ENCODE measurements at regions not wholly inside any gene's neighbourhood (a gene's known extent, or its start where the extent isn't known, plus 50 kb on each side); places are given as distances from the start of the nearest gene placed in this dataset.

DNA sequence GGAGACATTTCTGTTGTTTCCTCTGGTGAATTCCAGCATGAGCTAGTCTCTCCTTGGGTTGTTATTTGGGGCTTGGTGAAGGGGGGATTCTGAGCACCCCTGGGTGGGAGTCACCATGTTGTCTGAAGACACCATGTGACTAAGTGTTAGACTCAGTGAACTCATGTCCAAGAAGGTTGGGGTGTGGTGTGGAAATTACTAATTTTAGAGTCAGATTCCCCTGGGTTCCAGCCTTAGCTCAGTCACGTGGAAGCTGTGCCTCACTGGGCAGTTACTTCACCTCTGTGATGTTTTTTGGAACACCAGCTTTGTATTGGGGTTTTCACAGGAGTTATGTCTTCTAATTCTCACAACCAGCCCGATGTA lies 171.5 kb downstream of the RPLP1 start:
- no peak for DNase-seq (ENCODE audit: low read depth in 2 of 2, low spot score in 1 of 2)

GRCh38 chr15:69624816-69625215 lies 172.2 kb downstream of the RPLP1 start:
- DNase-seq (ENCODE audit: low read depth in 2 of 2, low spot score in 1 of 2), result no peak

GRCh38 chr15:69625328-69625727 lies 172.7 kb downstream of the RPLP1 start:
- DNase-seq (ENCODE audit: low read depth in 2 of 2, low spot score in 1 of 2), result no peak

DNA sequence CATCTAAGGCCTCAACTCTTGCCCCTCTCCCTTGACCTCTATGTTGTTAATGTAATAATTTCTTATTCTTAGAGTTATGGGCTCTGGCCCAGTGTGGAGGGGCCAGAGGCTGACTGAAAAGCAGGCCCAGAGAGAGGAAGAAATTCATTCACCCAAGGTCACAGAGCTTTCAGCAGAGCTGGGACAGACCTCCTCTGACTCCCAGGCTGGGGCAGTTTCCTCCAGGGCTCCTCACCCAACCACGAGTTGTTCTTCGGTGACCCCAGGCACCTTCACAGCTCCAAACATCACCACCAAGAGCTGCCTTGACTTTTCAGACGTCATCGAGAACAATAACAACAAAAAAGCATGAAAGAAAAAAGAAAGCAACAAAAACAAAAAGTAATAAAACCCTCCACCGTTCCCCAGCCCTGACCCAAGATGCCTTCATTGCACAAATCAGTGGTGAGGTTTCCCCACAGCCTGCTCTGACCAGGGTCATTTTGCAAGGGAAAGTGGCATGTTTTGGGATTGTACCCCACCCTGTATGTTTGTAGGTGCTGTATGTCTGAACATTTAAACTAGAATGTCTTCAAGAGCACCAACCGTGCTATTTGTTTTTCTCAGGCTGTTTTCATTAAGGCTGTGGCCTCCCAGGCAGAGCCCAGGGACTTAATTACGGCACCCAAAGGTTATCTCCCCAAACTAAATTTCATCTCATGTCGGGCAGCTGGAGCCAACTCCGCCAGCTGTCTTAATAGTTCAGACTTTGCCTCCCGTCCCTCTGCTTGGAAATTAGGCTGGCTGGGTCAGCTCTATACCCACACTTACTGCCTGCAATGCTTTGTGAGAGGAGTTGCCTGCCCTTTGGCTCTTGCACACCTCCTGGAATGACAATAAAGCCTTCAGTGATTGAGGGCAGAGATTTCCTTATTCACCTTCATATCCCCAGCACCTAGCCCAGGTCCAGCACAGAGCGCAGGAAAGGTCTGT lies 173.8 kb downstream of the RPLP1 start:
- no peak for DNase-seq (ENCODE audit: low read depth in 2 of 2, low spot score in 1 of 2)

DNA sequence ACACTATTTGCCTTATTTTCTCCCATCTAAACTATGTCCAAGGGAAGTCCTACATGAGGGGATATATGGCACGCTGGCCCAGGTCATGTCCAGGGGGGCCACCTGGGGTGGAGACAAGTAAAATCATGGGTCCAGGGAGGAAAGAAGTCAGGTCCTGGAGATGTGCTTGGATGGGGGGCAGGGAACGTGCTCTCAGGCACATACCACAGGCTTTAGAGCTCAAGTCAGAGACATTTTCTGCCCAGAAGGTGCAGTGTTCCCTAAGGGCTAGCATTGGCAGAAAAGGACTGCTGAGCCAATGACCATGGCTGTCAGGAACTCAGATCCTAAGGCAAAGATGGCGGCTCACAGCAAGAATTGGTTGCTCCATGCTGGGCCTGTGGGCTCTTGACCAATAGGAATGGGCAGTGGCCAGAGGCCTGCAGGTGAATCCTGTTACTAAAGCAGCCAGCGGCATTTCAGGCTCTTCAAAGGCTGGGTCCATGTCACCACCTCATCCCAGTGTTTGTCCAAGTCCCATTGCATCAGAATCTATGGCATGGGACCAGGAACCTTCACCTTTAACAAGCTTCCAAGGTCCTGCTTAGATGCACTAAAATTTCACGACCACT lies 175.0 kb downstream of the RPLP1 start:
- DNase-seq (ENCODE audit: low read depth in 2 of 2, low spot score in 1 of 2), result no peak

GRCh38 chr15:69628256-69629093 lies 175.9 kb downstream of the RPLP1 start:
- no peak for DNase-seq (ENCODE audit: low read depth in 2 of 2, low spot score in 1 of 2)

DNA sequence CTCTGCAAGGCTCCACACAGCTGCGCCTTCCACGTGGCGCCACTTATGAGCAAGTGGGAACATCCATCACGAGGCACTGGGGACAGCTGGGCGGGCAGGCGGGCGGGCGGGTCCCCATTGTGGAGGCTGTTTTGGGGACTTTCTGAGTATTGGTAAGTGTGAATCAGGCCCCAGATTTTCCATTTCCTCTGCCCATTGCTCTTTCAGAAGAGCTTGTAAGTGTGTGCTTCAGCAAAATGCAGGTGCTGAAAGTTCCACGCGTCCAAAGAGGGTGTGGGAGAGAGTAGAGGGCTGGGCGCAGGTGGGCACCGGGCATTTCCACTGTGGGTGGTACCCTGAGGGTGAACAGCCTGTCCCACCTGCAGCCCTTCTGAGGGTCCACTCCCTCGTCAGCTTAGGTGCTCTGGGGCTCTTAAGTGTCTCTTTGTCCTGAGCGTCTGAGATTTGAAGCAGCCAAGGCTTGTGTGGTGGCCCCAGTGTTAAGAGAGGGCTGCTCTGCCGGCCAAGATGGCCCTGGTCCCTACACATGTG lies 177.1 kb downstream of the RPLP1 start:
- no peak for DNase-seq (ENCODE audit: low read depth in 2 of 2, low spot score in 1 of 2)

GRCh38 chr15:69631005-69631404 lies 178.4 kb downstream of the RPLP1 start:
- no peak for DNase-seq (ENCODE audit: low read depth in 2 of 2, low spot score in 1 of 2)

GRCh38 chr15:69631978-69632377 lies 179.4 kb downstream of the RPLP1 start:
- DNase-seq (ENCODE audit: low read depth in 2 of 2, low spot score in 1 of 2), result no peak

DNA sequence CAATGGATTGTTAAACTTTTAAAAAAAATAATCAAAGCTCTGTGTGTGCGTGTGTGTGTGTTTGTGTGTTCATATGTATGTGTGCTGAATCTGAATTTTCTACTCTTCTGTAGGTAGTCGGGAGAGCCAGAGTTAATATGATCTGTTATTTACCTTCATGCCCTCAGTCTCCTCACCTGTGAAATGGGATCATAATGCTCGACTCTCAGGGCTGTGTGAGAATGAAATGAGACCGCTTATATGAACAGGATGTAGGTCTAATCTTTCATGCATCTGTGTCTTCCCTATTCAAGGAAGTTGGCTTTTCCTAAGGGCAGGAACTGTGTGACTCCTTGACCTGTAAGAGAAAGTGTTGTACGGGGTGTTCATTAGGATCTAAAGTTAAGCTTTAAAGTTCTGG lies 182.2 kb downstream of the RPLP1 start:
- DNase-seq (ENCODE audit: low read depth in 2 of 2, low spot score in 1 of 2), result no peak

DNA sequence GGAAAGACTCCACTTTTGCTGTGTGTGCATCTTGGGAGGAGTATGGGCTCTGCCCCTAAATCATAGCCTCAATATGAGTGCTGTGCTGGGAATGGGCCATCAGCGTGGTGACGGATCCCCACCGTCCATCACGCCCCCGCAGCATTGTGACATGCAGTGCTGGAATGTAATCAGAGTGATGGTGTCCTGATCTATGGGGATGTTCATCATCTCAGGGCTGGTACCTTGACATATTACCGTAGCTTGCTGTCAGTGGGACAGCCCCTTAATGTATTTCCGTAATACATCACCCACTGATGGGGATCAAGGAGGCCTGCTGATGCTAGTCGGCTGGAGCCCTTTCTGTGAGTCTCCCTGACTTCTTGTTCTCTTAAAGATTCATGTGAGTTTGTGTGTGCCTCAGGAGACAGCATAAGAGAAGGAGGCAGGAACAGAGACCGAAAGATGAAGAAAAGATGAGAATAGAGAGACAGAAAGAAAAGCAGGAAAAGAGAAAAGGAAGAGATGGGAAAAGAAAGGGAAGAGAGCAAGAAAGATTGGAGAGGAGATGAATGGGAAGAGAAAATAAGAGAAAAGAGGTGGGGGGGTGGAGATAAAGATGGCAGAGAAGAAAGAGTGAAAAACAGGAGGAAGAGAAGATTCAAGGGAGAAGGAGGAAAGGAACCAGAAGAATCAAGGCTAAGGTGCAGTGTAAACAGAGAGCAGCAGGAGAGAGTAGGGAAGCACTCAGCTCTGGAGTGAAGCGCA lies 183.7 kb downstream of the RPLP1 start:
- no peak for DNase-seq (ENCODE audit: low read depth in 2 of 2, low spot score in 1 of 2)

- DNase-seq (ENCODE audit: low read depth in 2 of 2, low spot score in 1 of 2), result no peak
Measured at GRCh38 chr15:69637818-69638217, 185.2 kb downstream of the RPLP1 start.

- DNase-seq (ENCODE audit: low read depth in 2 of 2, low spot score in 1 of 2), result no peak
Measured at GRCh38 chr15:69643476-69643875, 190.9 kb downstream of the RPLP1 start.

- DNase-seq (ENCODE audit: low read depth in 2 of 2, low spot score in 1 of 2), result no peak
Measured at GRCh38 chr15:69643971-69644370, 191.4 kb downstream of the RPLP1 start.

DNA sequence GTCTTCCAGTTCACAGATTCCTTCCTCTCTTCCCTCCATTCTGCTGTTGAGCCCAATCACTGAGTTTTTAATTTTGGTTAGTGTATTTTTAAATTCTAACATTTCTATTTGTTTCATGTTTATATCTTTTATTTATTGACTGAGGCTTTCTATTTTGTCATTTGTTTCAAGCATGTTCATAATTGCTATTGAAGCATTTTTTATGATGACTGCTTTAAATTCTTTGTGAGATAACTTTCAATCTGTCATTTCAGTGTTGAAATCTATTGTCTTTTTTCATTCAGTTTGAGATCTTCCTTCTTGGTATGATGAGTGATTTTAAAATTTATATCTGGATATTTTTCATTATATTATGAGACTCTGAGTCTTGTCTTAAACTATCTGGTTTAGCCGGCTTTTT lies 192.3 kb downstream of the RPLP1 start:
- DNase-seq (ENCODE audit: low read depth in 2 of 2, low spot score in 1 of 2), result no peak

DNA sequence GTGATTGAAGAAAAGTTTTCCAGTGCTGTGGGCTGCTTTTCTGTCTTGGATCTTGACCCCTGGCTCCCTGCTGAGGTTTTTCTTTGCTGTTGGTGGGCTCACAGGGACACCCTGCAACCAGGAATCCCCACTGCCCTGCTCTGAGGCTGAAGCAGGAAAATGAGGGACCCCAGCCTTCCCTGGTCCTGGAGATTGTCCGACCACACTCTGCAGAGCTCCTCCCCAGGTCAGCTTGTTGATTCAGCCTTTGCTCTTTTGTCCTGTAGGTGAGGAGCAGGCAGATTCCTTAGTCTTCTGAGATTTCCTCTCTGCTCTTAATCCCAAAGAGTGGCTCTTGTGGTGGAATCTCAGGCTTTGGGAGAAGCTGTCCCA lies 194.5 kb downstream of the RPLP1 start:
- DNase-seq (ENCODE audit: low read depth in 2 of 2, low spot score in 1 of 2), result no peak

- DNase-seq (ENCODE audit: low read depth in 2 of 2, low spot score in 1 of 2), result no peak
Measured at GRCh38 chr15:69648212-69648611, 195.6 kb downstream of the RPLP1 start.

DNA sequence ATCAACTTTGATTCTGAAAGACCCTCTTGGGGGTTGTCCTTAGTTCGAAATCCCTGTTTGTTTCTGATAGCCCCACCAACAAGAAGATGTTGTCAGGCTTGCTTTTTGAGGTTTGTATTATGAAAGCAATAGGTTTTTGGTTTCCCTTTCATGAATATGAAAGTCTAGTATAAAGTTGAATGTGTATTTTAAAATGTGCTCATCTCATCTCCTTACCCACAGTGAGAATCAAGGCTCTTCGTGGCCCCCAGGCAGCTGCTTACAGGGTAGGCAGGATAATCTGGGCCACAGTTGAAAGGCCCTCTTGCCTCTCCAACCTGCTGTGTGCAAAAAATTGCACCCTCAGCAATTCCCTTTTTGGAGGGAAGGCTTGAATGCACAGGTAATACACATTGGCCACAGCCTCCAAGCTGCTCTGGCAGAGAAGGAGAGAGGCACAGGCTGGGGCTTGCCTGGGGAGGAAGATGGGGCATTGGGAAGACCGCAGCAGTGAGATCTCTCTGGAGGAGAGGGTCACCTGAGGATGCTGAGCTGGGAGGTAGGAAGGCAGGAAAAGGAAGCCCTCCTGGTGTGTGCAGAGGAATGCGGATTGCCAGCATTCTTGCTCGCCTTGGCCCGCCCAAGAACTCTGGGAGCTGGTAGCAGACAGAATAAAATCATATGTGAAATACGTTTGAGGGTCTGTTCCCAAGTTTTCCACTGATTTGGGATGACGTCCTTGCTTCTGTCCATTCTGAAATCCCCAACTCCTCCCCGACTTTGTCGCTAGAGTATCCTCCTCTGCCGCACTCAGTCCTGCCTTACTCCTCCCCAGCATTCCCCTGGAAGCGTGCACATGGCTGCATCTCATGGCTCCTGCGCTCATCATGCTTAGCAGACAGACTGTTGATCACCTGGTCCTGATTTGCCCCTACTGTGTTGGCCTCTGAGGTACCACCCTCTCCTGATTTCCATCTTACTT lies 196.4 kb downstream of the RPLP1 start:
- DNase-seq (ENCODE audit: low read depth in 2 of 2, low spot score in 1 of 2), result no peak

- no peak for DNase-seq (ENCODE audit: low read depth in 2 of 2, low spot score in 1 of 2)
Measured at GRCh38 chr15:69652293-69652692, 199.7 kb downstream of the RPLP1 start.
